Peyer's patch (tissue), 4 donors: ENCODE measurements at regions not wholly inside any gene's neighbourhood (a gene's known extent, or its start where the extent isn't known, plus 50 kb on each side); places are given as distances from the start of the nearest gene placed in this dataset.

Experiments used
- DNase-seq, 3 donors: peaks; one replicate each; pipeline ENCODE4 v3.0.0-alpha.2; 2017 to 2019
- H3K27ac ChIP-seq, 4 donors: fragments of 200-600 bp; sonication (generic); one replicate each; pipeline ENCODE4 v1.5.1; 2016 to 2019
- H3K27me3 ChIP-seq, 2 donors: fragments of 200-600 bp; sonication (generic); one replicate each; pipeline ENCODE4 v1.5.1; 2019
- H3K36me3 ChIP-seq, 3 donors: fragments of 200-600 bp; sonication (generic); one replicate each; pipeline ENCODE4 v1.5.1; 2016 to 2019
- H3K4me1 ChIP-seq, 4 donors: fragments of 200-600 bp; sonication (generic); one replicate each; pipeline ENCODE4 v1.5.1; 2016 to 2019
- H3K4me3 ChIP-seq, 4 donors: fragments of 200-600 bp; sonication (generic); 1 replicate in 3 of 4; 2 replicates in 1 of 4; pipeline ENCODE4 v1.5.1; 2016 to 2019; ENCODE audit warnings: mild to moderate bottlenecking in 1 of 4
- H3K9me3 ChIP-seq, 4 donors: fragments of 200-600 bp; sonication (generic); one replicate each; pipeline ENCODE4 v1.5.1; 2016 to 2019; ENCODE audit warnings: mild to moderate bottlenecking in 1 of 4
- POLR2A ChIP-seq, 2 donors: fragments of 450-650 bp; IDR thresholded peaks; one replicate each; pipeline ENCODE4 v1.5.1; 2017; ENCODE audit warnings: antibody characterized with exemption in 2 of 2, mild to moderate bottlenecking in 2 of 2, moderate library complexity in 2 of 2
- TF ChIP-seq, protein P1 (sequence below), 6 experiments: fragments of 450-650 bp in 4 of 6; fragments of 200-600 bp in 2 of 6; sonication (generic) in 1 of 6; IDR thresholded peaks; one replicate each; pipeline ENCODE4 v1.5.1; 2017 to 2019; ENCODE audit warnings: antibody characterized with exemption in 6 of 6, mild to moderate bottlenecking in 3 of 6, moderate library complexity in 1 of 6

DNA sequence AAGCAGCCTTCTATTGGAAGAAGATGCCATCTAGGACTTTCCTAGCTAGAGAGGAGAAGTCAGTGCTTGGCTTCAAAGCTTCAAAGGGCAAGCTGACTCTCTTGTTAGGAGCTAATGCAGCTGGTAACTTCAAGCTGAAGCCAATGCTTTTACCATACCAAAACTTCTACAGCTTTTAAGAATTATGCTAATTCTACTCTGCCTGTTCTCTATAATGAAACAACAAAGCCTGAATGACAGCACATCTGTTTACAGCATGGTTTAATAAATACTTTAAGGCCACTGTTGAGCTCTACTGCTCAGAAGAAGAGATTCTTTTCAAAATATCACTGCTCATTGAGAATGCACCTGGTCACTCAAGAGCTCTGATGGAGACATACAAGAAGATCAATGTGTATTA is 951.9 kb upstream of the LRRN3 start:
- no peak for DNase-seq
- no peaks in the 10 kb centered on the region for H3K9me3 ChIP-seq
- no peak overlapping the region for H3K27ac ChIP-seq
- H3K36me3 ChIP-seq: no peaks in the 10 kb centered on the region
- TF ChIP-seq, protein P1, sequence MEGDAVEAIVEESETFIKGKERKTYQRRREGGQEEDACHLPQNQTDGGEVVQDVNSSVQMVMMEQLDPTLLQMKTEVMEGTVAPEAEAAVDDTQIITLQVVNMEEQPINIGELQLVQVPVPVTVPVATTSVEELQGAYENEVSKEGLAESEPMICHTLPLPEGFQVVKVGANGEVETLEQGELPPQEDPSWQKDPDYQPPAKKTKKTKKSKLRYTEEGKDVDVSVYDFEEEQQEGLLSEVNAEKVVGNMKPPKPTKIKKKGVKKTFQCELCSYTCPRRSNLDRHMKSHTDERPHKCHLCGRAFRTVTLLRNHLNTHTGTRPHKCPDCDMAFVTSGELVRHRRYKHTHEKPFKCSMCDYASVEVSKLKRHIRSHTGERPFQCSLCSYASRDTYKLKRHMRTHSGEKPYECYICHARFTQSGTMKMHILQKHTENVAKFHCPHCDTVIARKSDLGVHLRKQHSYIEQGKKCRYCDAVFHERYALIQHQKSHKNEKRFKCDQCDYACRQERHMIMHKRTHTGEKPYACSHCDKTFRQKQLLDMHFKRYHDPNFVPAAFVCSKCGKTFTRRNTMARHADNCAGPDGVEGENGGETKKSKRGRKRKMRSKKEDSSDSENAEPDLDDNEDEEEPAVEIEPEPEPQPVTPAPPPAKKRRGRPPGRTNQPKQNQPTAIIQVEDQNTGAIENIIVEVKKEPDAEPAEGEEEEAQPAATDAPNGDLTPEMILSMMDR (IDR thresholded peaks at IDR 0.05): no peak
- no peak for TF ChIP-seq POLR2A (IDR thresholded peaks at IDR 0.05)
- no peaks in the 10 kb centered on the region for H3K27me3 ChIP-seq
- no peak overlapping the region for H3K4me3 ChIP-seq
- no peaks in the 10 kb centered on the region for H3K4me1 ChIP-seq

DNA sequence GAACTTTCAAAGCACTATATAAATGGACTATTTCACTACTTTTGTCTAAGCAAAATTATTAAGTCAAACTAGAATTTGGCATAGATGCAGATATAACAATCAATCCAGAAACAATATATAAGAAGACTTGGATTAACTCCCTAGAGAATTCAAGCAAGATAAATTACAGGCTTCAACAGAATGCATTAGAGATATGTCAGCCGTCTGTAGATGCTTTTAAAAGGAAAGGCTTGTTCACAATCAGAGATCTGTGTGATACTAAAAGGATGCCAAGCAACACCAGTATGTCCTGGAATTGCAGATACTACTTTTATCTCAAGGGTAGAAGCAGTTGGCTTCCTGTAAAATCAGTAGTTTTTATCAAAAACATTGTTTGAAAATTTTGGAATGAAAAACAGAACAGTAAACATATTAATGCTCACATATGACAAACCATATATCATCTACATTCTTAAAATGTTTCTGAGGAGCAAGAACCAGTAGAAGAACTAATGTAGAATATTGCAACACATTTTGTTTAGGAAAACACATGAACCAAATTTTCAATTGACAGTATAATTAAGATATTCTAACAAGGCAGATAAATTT is 947.9 kb upstream of the LRRN3 start:
- Histone ChIP-seq H3K27ac (no peak overlapping the region), H3K9me3 (no peaks in the 10 kb centered on the region)
- TF ChIP-seq POLR2A (IDR thresholded peaks at IDR 0.05): no peak
- TF ChIP-seq, protein P1 (IDR thresholded peaks at IDR 0.05): no peak

DNA sequence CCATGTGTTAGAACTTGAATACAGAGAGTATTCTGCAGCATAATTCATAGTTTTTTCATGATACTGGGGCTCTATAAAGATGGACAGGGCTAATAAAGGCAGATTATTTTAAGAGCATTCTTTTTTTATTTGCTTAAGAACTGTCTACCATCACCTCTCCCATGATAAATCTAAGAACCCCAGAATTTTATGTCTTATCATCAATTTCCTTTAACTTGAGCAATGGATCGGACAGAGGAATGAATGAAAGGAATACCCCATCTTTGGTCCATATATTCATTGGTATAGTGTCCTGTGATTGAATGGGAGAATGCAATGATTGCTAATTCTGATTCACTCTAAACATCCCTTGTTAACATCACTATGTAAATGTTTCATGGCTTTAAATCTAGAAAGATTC is 946.3 kb upstream of the LRRN3 start:
- no peak overlapping the region for H3K4me3 ChIP-seq
- no peaks in the 10 kb centered on the region for H3K36me3 ChIP-seq
- no peaks in the 10 kb centered on the region for H3K9me3 ChIP-seq
- DNase-seq: no peak
- H3K4me1 ChIP-seq: no peaks in the 10 kb centered on the region
- H3K27ac ChIP-seq: no peak overlapping the region
- H3K27me3 ChIP-seq: no peaks in the 10 kb centered on the region
- TF ChIP-seq POLR2A (IDR thresholded peaks at IDR 0.05): no peak

More for the DNA sequence above, 947.9 kb upstream of the LRRN3 start:
- H3K27me3 ChIP-seq: no peaks in the 10 kb centered on the region
- DNase-seq: no peak
- no peaks in the 10 kb centered on the region for H3K36me3 ChIP-seq
- H3K4me1 ChIP-seq: no peaks in the 10 kb centered on the region
- no peak overlapping the region for H3K4me3 ChIP-seq

- no peak overlapping the region for H3K4me3 ChIP-seq
- no peaks in the 10 kb centered on the region for H3K4me1 ChIP-seq
- no peaks in the 10 kb centered on the region for H3K9me3 ChIP-seq
- no peaks in the 10 kb centered on the region for H3K36me3 ChIP-seq
- no peak for DNase-seq
- no peak overlapping the region for H3K27ac ChIP-seq
- no peak for TF ChIP-seq POLR2A (IDR thresholded peaks at IDR 0.05)
- TF ChIP-seq, protein P1 (IDR thresholded peaks at IDR 0.05): no peak
- no peaks in the 10 kb centered on the region for H3K27me3 ChIP-seq
Measured at GRCh38 chr7:110148054-110148453, 942.9 kb upstream of the LRRN3 start.

DNA sequence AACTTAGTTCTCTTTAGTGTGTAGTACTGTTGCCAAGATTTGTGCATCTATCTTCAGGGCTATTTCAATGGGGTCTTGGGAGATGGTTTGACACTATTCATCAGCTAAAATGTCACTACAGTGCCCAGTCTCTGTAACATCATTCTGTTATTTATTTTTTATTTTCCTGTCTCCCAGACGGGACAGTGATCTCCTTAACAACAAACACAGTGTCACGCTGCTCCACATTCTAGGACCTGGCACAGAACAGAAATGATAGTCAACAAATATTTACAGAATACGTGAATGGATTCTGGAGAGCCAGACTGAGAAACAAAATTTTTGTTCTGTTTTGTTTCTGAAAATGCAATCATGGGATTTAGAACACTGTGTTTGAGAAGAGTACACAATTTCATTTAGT is 937.7 kb upstream of the LRRN3 start:
- no peaks in the 10 kb centered on the region for H3K4me1 ChIP-seq
- DNase-seq: no peak
- H3K27ac ChIP-seq: no peak overlapping the region
- no peaks in the 10 kb centered on the region for H3K27me3 ChIP-seq
- no peak overlapping the region for H3K4me3 ChIP-seq
- TF ChIP-seq POLR2A (IDR thresholded peaks at IDR 0.05): no peak
- TF ChIP-seq, protein P1 (IDR thresholded peaks at IDR 0.05): no peak
- H3K9me3 ChIP-seq: no peaks in the 10 kb centered on the region
- no peaks in the 10 kb centered on the region for H3K36me3 ChIP-seq

DNA sequence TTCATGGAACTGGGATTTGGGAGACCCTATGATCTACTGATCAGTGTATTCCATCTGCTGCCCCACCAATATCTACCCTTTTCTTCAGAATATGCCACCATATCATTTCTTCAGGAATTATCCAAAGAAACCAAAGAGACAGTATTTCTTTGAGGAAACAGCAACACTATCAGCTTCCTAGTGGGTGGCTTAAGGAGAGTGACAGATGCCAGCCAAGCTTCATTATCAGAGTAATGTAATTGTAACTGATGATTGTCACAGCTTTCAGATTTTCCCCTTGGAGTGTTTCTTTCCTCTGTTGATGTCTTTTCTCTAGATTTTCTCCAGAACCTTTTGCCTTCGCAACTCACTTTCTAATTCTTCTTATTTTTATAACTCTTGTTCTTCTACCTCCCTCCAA is 934.4 kb upstream of the LRRN3 start:
- H3K27ac ChIP-seq: no peak overlapping the region
- H3K9me3 ChIP-seq: no peaks in the 10 kb centered on the region
- no peak for DNase-seq
- H3K4me1 ChIP-seq: no peaks in the 10 kb centered on the region
- H3K27me3 ChIP-seq: no peaks in the 10 kb centered on the region
- TF ChIP-seq, protein P1 (IDR thresholded peaks at IDR 0.05): no peak
- no peak for TF ChIP-seq POLR2A (IDR thresholded peaks at IDR 0.05)
- no peaks in the 10 kb centered on the region for H3K36me3 ChIP-seq
- H3K4me3 ChIP-seq: no peak overlapping the region
